D721Med (cell line): ENCODE measurements at regions not wholly inside any gene's neighbourhood (a gene's known extent, or its start where the extent isn't known, plus 50 kb on each side); places are given as distances from the start of the nearest gene placed in this dataset.

Source experiments
- DNase-seq: peaks from one replicate; pipeline ENCODE4 v3.0.0; 2011; ENCODE audit warnings: low spot score; ENCODE audit not compliant: insufficient read length
- FAIRE-seq: peaks from 2 replicates; lab custom pipeline; 2011; peaks lifted over from hg19 to GRCh38; lab: Jason Lieb, UNC
- TF ChIP-seq, protein P1 (sequence below): IDR thresholded peaks from 2 replicates; pipeline ENCODE4 v1.5.1; 2012; ENCODE audit warnings: mild to moderate bottlenecking, control low read depth; ENCODE audit not compliant: insufficient read depth; ENCODE audit errors: missing control alignments

- DNase-seq (no peak), FAIRE-seq (no peak)
- TF ChIP-seq, protein P1, sequence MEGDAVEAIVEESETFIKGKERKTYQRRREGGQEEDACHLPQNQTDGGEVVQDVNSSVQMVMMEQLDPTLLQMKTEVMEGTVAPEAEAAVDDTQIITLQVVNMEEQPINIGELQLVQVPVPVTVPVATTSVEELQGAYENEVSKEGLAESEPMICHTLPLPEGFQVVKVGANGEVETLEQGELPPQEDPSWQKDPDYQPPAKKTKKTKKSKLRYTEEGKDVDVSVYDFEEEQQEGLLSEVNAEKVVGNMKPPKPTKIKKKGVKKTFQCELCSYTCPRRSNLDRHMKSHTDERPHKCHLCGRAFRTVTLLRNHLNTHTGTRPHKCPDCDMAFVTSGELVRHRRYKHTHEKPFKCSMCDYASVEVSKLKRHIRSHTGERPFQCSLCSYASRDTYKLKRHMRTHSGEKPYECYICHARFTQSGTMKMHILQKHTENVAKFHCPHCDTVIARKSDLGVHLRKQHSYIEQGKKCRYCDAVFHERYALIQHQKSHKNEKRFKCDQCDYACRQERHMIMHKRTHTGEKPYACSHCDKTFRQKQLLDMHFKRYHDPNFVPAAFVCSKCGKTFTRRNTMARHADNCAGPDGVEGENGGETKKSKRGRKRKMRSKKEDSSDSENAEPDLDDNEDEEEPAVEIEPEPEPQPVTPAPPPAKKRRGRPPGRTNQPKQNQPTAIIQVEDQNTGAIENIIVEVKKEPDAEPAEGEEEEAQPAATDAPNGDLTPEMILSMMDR = no peak
Observed at GRCh38 chr3:187979564-187979963, 174.4 kb upstream of the LPP start.

DNA sequence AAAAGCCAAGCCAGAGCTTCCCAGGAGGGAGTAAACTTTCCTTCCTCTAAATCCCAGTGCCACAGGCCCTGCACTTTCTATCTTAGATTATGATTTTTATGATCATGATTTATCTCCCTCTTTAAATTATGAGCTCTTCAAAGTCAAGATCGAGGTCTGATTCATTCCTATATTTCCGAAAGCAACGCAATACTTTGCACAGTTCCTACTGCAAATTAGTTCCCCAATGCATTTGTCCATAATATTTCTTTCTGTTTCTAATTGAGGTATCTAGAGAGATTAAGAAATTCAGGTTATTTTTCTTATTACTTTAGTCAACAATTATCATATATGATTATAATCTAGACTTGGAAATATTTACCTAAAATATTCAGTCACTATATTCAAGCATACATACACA lies 173.1 kb upstream of the LPP start:
- no peak for FAIRE-seq
- no peak for DNase-seq
- TF ChIP-seq, protein P1 = no peak

- TF ChIP-seq, protein P1 = no peak
- FAIRE-seq (no peak), DNase-seq (no peak)
Observed at GRCh38 chr3:187982142-187982541, 171.8 kb upstream of the LPP start.

DNA sequence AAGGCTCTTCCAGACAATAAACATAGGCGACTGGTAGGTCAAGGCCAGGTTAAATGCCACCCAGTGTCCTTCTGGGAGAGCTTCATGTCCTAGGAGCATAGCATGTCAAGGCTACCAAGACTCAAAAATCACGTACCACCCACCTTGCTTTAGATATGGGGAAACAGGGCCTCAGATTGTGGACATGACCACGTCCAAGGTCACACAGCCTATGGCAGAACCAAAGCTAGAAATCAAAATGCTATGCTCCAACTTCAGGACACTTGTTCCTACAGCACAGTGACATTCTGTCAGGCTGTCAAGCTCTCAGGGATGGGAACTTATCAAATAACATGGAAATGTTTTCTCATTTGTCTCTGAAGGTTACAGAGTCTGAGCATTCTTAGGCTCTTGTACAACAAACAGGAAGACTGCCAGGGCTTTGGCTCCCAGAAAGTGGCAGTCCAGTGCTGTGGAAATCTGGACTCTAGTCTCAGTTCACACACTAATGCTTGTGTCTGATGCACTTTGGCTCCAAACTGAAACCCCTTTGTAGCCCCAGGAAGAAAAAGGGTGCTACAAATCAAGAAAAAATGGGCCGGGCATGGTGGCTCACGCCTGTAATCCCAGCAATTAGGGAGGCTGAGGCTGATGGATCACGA lies 170.4 kb upstream of the LPP start:
- no peak for FAIRE-seq
- DNase-seq = no peak
- TF ChIP-seq, protein P1 = no peak

- FAIRE-seq (no peak), DNase-seq (no peak)
- TF ChIP-seq, protein P1 = no peak
Observed at GRCh38 chr3:187985647-187986046, 168.3 kb upstream of the LPP start.

DNA sequence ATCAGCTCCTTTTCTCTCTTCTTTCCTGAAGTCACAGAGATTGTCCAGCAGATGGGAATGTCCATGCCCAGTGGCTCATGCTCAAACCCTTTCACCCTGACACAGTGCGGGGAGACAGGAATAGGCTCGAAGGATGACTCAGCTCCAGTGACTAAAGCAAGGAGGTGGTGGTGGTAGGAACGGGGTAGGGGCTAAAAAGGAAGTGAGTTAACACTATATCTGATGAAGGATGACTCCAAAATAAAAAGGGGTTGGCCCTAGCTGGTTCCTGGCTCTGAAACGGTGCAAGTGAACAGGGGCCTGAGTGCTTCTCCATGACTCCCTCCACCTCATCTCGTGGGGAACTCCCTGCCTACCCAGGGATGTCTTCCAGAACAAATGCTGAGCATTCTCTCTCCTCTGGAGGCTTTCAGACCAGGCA lies 167.4 kb upstream of the LPP start:
- TF ChIP-seq, protein P1 = no peak
- FAIRE-seq (no peak), DNase-seq (no peak)

- TF ChIP-seq, protein P1 = no peak
- FAIRE-seq (no peak), DNase-seq (no peak)
Observed at GRCh38 chr3:187987187-187987586, 166.8 kb upstream of the LPP start.
